ENCODE measurements at regions not wholly inside any gene's neighbourhood (a gene's known extent, or its start where the extent isn't known, plus 50 kb on each side); places are given as distances from the start of the nearest gene placed in this dataset.

- Histone ChIP-seq H2AFZ (ENCODE audit: low read length) (no peak overlapping the region), H3K79me1 (ENCODE audit: low read depth, low read length) (no peaks in the 10 kb centered on the region), H4K20me1 (replicated peaks in 1 of 2; ENCODE audit: control insufficient read depth in 1 of 2, insufficient read depth in 2 of 2, low read length in 2 of 2) (no peaks in the 10 kb centered on the region), H3K14ac (ENCODE audit: insufficient read length) (no peak overlapping the region), H3K27ac (ENCODE audit: low read depth, low read length) (no peak overlapping the region), H2AK5ac (ENCODE audit: low read depth, low read length) (no peak overlapping the region), H4K8ac (ENCODE audit: extremely low read depth, insufficient read depth, low read length) (no peak overlapping the region), H4K91ac (replicated peaks; ENCODE audit: insufficient read length, low read length) (peak overlapping the region; percentile 73), H3K4me1 (replicated peaks in 1 of 4; ENCODE audit: control insufficient read depth in 3 of 4, insufficient read depth in 4 of 4, low read length in 3 of 4) (peaks cover 0 to 8% (median 3%) of the 10 kb centered on the region in 4 experiments; a peak in 1 of 7 replicates), H3K4me3 (ENCODE audit: extremely low read depth in 1 of 4, insufficient read depth in 2 of 4, low read depth in 3 of 4, low read length in 4 of 4) (no peak overlapping the region), H2BK120ac (replicated peaks; ENCODE audit: low read depth, low read length) (peak overlapping the region; percentile 78), H2BK15ac (ENCODE audit: low read length) (no peak overlapping the region), H3K23ac (ENCODE audit: insufficient read length) (no peak overlapping the region), H2BK12ac (ENCODE audit: low read depth, low read length) (peak overlapping the region; percentile 44), H3K18ac (ENCODE audit: extremely low read depth, low read length) (peak overlapping the region; percentile 4; the same call in 1 of the 2 replicates), H4K5ac (ENCODE audit: insufficient read length, low read depth, low read length) (peak overlapping the region; percentile 26), H2BK20ac (ENCODE audit: low read length) (0 out of 2 replicates have a peak overlapping the region, but pooled peaks have one; percentile 13), H3K36me3 (ENCODE audit: control insufficient read depth in 2 of 4, insufficient read depth in 4 of 4, low read length in 3 of 4) (peaks cover 0 to 11% (median 3%) of the 10 kb centered on the region in 4 experiments; a peak in 3 of 8 replicates), H3K9ac (replicated peaks in 1 of 4; ENCODE audit: extremely low read depth in 1 of 4, low read depth in 3 of 4, low read length in 3 of 4) (no peak overlapping the region), H2BK5ac (ENCODE audit: low read depth, low read length) (0 out of 2 replicates have a peak overlapping the region, but pooled peaks have one; percentile 4), H3K4me2 (ENCODE audit: insufficient read depth in 1 of 2, low read depth in 2 of 2, low read length in 2 of 2) (no peak overlapping the region), H3K56ac (replicated peaks; ENCODE audit: insufficient read length, low read depth, low read length) (no peak overlapping the region), H3K4ac (replicated peaks; ENCODE audit: insufficient read length, low read depth, low read length) (peak overlapping the region; percentile 81), H3K9me3 (ENCODE audit: insufficient read depth in 2 of 2, low read depth in 1 of 2, low read length in 1 of 2) (peaks cover 0 to 7% of the 10 kb centered on the region in 2 experiments; a peak in 2 of 4 replicates), H3K79me2 (ENCODE audit: control insufficient read depth in 1 of 2, insufficient read depth in 2 of 2, low read length in 2 of 2) (no peaks in the 10 kb centered on the region), H3K27me3 (replicated peaks in 1 of 4; ENCODE audit: control insufficient read depth in 3 of 4, extremely low read depth in 1 of 4, insufficient read depth in 3 of 4, low read length in 3 of 4) (no peaks in the 10 kb centered on the region), H3K23me2 (ENCODE audit: low read depth, low read length) (no peaks in the 10 kb centered on the region)
- ChIA-PET POLR2A (ENCODE audit: partially characterized antibody) (interaction anchor here (0.6 to 2.3 kb wide), 6 partner anchors 137 to 347 kb away, joined by 3 to 7 read pairs (median 4); no protein-coding TSS in a partner anchor), CTCF (ENCODE audit: partially characterized antibody) (interaction anchor here (0.8 to 5.9 kb wide), 36 partner anchors 9 to 665 kb away, joined by 3 to 102 read pairs (median 4); no protein-coding TSS in a partner anchor)
- FAIRE-seq = peak; percentile 70
- WGBS, 2 experiments (ENCODE audit: extremely low coverage in 1 of 2, insufficient coverage in 1 of 2, insufficient read length in 1 of 2, insufficient replicate concordance in 2 of 2, low coverage in 1 of 2, low lambda C conversion rate in 2 of 2, missing lambda C conversion rate in 1 of 2) = 78% methylated on average over 6 of the region's 6 CpGs; no CpG with 5 or more reads in 1 of the 2 experiments
- peak in 2 of 3 experiments; percentile 58 to 71; a peak in 3 of 4 replicates for TF ChIP-seq CTCF (IDR thresholded peaks at IDR 0.05; ENCODE audit: control extremely low read depth in 1 of 3, insufficient read depth in 1 of 3, low read depth in 1 of 3, low read length in 3 of 3)
- TF ChIP-seq YY1 (IDR thresholded peaks at IDR 0.05; ENCODE audit: low read depth, low read length) = 0 out of 2 replicates have a peak, but pooled peaks have one; percentile 19
- no peak for TF ChIP-seq ATF3 (IDR thresholded peaks at IDR 0.05; ENCODE audit: insufficient read depth, low read depth, low read length)
- peak; percentile 87 to 90 for TF ChIP-seq RAD21 (IDR thresholded peaks at IDR 0.05 in 1 of 2, conservative IDR thresholded peaks at IDR 0.05 in 1 of 2; ENCODE audit: low read depth in 2 of 2, low read length in 2 of 2)
- TF ChIP-seq POLR2A (IDR thresholded peaks at IDR 0.05; ENCODE audit: control extremely low read depth in 1 of 2, low read depth in 2 of 2, low read length in 2 of 2) = peak in 1 of 2 experiments; percentile 33; a peak in 1 of 3 replicates
- peak in 1 of 2 experiments; percentile 65 for DNase-seq (ENCODE audit: low read depth in 1 of 2, low spot score in 2 of 2)
Measured at GRCh38 chr7:19982841-19983835, 209.7 kb upstream of the TMEM196 start.

Measured in H1 (cell line).